Activated CD4-positive, alpha-beta T cell treated with anti-CD3 and anti-CD28 coated beads, Interleukin-10, Interleukin-2, amounts not matched to agents 100 ng/mL and 50 ng/mL, durations not matched to agents 16 hours and 8 hours (primary cell): ENCODE measurements at regions not wholly inside any gene's neighbourhood (a gene's known extent, or its start where the extent isn't known, plus 50 kb on each side); places are given as distances from the start of the nearest gene placed in this dataset.
"Not testable (repeated sequence)": the region's sequence is repeated elsewhere in the genome, so short reads cannot be mapped to it uniquely, and the experiment has no call there.

Source experiments
- DNase-seq: peaks from one replicate; pipeline ENCODE4 v3.0.0-alpha.2; 2020

GRCh38 chr7:104264285-104264684 is 56.5 kb upstream of the ORC5 start:
- DNase-seq, result peak; percentile 34

- peak; percentile 11 for DNase-seq
Measured at GRCh38 chr7:104267701-104268368, 60.0 kb upstream of the ORC5 start.

GRCh38 chr7:104271948-104272347 is 56.5 kb upstream of the LHFPL3 start:
- DNase-seq, result no peak

GRCh38 chr7:104272767-104273384 is 55.5 kb upstream of the LHFPL3 start:
- DNase-seq, result peak; percentile 33

GRCh38 chr7:104275900-104276299 is 52.5 kb upstream of the LHFPL3 start:
- DNase-seq, result peak; percentile 30

GRCh38 chr7:104276730-104277129 is 51.7 kb upstream of the LHFPL3 start:
- not testable (repeated sequence) for DNase-seq
